ENCODE measurements at regions not wholly inside any gene's neighbourhood (a gene's known extent, or its start where the extent isn't known, plus 50 kb on each side); places are given as distances from the start of the nearest gene placed in this dataset.
A peak's percentile ranks its signal among the peaks of the same experiment; 100 is the strongest.

DNA sequence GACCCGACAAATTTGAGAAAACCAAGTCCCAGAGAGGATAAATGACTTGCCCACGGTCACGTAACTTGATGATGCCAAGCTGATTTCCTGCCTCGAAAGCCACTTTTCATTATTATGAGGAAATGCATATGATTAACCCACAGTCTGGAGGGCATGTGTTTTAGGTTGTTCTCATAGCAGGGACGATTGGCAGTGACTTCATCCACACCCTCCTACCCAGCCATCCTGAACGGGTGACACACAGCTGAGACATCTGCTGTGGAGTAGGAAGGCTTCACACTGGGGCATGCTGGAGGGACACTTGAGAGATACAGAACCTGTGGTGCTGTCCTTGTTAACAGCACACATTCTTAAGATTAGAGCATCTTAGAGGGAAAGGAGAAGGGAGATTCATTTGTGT is 65.4 kb upstream of the WDFY2 start:
- peak; percentile 12 to 14 for DNase-seq

DNA sequence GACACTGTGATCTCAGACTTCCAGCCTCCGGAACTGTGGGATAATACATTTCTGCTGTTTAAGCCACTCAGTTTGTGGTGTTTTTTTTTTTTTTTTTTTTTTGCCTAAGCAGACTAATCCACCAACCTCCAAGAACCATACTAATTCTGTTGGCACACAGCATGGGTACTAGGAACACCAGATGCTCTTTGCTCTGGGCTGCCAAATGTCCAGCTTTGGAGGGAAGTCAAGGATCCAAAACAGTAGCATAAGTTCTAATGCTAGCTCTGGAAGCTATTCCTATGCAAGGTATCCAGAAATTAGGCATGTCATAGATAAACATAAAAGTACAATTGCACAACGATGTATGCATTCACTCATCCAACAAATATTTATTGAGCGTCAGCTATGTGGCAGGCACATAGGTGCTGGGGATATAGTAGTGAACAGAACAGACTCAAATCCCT is 64.5 kb upstream of the WDFY2 start:
- DNase-seq = no peak

DNA sequence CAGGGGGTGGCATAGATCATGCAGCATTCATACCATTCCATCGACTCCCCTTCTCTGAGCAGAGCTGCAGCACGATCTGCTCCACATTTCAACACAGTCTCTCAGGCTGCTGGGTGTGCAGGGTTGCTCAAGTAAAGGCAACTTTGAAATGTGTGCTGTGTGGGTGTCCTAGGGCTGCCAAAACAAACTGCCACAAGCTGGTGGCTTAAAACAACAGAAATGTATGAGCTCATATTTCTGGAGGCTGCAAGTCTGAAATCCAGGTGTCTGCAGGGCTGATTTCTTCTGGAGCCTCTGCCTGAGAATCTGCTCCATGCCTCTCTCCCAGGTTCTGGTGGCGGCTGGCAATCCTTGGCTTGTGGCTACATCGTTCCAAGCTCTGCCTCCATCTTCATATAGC is 63.7 kb upstream of the WDFY2 start:
- DNase-seq = no peak

DNA sequence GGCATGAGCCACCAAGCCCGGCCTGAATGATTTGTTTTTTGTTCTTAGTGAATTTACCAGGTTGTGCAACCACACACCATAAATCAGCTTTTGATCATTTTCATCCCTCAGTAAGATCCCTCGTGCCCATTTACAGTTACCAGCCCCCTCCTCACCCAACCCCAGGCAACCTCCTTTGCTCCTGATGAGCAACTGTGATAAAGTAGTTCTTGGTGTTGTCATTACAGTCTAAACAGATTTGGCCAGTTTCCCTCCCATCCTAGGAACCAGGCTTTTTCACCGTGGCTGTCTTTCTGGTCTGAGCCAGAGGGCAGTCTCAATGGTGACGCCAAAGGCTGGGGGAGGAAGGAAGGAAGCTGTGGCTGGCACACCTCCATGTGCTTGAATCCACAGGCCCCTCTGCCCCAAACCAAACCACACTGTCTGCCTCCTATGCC is 61.2 kb upstream of the WDFY2 start:
- DNase-seq = peak; percentile 27 to 50

DNA sequence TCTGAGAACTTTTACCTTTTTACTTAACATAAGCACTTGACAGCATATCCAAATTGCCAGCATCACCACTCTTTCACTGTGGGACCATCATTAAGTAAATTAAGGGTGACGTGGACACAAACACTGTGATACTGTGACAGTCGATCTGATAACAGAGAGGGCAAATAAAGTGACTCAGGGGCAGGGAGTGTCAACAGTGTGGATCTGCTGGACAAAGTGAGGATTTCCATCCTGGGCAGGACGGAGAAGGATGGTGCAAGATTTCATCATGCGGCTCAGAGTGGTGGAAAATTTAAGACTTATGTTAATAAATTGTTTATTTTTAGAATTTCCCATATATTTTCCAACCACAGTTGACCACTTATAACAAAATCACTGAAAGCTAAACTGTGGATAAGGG is 60.0 kb upstream of the WDFY2 start:
- DNase-seq = no peak

DNA sequence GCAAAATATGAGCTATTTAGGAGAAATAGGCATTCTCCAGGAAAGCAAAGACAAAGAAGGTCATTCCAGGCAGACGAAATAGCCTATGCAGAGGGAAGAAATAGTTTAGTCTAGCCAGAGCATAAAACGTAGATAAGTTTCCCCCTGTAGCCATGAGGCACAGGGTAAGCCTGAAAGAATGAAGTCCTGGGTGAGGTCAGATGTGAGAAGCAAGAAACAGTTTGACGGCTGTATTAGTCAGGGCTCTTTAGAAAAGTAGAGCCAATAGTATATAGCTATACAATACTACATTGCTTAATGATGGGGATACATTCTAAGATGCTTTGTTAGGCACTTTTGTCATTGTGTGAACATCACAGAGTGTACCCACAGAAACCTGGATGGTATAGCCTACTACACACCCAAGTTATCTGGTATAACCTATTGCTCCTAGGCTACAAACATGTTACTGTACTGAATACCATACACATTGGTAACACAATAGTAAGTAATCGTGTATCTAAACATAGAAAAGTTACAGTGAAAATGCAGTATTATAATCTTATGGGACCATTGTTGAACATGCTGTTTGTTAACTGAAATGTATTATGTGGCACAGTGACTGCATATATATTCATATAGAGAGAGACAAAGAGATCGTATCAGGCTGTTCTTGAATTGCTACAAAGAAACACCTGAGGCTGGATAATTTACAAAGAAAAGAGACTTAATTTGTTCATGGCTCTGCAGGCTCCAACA is 59.3 kb upstream of the WDFY2 start:
- no peak for DNase-seq

DNA sequence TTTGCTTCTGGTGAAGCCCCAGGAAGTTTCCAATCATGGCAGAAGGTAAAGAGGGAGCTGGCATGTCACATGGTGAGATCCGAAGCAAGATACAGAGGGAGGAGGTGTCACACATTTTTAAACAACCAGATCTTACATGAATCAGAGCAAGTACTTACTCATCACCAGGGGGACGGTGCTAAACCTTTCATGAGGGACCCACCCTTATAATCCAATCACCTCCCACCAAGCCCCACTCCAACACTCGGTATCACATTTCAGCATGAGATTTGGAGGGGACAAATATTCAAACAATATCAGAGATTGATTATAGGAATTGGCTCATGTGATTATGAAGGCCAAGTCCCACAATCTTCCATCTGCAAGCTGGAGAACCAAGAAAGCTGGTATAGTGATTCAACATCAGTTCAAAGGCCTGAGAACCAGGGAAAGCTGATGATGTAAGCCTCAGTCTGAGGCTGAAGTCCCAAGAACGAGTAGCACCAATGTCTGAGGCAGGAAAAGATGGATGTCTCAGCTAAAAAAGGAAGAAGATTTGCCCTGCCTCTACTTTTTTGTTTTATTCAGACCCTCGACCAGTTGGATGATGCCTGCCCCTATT is 58.6 kb upstream of the WDFY2 start:
- DNase-seq = no peak

DNA sequence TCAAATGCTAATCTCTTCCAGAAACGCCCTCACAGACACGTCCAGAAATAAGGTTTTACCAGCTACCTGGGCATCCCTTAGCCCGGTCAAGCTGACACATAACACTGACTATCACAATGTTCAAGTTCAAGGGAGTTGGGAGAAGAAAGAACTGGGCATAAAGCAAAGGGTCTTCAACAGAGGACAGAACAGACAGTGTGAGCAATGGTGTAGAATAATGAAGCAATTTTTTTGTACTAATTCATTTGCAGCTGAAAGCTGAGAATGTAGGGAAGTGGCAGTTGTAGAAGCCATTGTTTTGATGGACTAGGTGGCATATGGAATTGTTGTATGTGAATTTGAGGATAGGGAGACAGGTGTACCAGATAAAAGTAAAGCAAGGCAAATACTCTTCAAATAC is 58.1 kb upstream of the WDFY2 start:
- no peak for DNase-seq

DNA sequence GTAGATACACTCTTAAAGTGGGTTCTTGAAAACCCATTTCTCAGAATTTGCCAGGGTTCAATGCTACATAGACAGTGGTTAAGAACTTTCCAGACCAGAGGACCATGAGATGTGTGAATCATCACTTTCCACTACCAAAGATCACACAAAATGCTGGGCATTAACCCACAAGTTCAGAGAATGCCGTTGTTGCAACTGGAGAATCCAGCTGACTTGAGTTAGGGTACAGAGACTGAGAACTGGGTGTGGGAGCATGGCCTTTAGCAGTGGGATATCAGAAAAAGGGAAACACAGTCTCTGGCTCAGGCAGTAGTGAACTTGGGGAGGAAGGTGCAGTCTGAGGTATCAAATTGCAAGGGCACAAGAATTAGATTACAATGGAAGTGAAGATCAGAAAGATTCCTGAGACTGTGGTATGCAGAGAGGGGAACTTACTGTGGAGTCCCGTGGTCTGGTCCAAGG is 51.5 kb upstream of the WDFY2 start:
- no peak for DNase-seq

DNA sequence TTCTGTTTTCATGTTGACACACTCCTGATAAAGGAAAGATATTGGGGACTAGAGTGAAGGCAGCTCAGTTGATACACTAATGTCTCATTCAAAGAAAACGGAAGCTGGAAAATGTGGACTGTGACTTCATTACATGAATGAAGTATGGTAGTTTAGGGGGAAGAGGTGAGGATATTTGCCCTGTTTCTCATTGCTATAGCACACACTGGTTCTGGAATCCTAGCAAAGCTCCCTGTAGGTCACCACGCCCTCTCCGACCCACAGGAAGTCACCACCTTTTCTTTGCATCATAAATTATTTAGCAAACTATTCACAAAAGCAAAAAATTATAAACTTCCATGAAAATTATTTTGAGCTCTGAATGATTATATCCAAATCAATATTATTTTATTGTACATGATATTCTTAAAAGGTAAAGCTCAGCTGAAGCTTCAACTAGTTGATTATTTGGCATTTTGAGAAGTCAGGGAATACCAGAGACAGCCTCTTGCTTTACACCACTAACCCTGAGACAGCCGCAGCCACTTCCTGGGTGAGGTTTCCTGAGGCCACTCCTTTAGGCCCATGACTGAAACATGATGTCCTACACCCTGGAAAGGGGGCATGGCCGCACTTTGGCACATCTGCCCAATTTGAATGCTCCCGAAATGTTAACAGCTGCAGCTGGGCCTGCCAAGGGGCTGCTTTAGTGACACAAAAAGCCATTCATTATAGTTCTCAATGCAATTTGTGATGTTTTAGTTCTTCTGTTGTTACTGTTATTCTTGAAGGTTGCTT is 50.0 kb upstream of the WDFY2 start:
- peak; percentile 24 to 57 for DNase-seq
